ENCODE measurements at regions not wholly inside any gene's neighbourhood (a gene's known extent, or its start where the extent isn't known, plus 50 kb on each side); places are given as distances from the start of the nearest gene placed in this dataset.

DNA sequence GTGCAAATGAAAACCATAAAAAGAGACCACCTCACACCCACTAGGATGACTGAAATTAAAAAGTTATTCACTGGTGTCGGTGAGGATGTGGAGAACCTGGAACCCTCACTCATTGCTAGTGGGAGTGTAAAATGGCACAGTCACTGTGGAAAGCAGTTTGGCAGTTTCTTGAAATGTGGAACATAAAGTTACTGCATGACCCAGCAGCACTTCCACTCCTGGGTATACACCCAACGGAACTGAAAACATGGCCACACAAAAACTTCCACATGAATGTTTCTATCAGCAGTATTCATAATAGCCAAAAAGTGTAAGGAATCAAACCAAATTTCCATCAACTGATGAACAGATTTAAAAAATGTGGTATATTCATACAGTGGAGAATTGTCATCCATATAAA is 65.1 kb upstream of the SLC66A3 start:
- no peak for TF ChIP-seq TP53 (CRISPR knock-in tag; IDR thresholded peaks at IDR 0.05)
- TF ChIP-seq, protein P1, sequence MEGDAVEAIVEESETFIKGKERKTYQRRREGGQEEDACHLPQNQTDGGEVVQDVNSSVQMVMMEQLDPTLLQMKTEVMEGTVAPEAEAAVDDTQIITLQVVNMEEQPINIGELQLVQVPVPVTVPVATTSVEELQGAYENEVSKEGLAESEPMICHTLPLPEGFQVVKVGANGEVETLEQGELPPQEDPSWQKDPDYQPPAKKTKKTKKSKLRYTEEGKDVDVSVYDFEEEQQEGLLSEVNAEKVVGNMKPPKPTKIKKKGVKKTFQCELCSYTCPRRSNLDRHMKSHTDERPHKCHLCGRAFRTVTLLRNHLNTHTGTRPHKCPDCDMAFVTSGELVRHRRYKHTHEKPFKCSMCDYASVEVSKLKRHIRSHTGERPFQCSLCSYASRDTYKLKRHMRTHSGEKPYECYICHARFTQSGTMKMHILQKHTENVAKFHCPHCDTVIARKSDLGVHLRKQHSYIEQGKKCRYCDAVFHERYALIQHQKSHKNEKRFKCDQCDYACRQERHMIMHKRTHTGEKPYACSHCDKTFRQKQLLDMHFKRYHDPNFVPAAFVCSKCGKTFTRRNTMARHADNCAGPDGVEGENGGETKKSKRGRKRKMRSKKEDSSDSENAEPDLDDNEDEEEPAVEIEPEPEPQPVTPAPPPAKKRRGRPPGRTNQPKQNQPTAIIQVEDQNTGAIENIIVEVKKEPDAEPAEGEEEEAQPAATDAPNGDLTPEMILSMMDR (IDR thresholded peaks at IDR 0.05), result no peak
- TF ChIP-seq RFX5 (IDR thresholded peaks at IDR 0.05), result no peak
- TF ChIP-seq, protein P2, sequence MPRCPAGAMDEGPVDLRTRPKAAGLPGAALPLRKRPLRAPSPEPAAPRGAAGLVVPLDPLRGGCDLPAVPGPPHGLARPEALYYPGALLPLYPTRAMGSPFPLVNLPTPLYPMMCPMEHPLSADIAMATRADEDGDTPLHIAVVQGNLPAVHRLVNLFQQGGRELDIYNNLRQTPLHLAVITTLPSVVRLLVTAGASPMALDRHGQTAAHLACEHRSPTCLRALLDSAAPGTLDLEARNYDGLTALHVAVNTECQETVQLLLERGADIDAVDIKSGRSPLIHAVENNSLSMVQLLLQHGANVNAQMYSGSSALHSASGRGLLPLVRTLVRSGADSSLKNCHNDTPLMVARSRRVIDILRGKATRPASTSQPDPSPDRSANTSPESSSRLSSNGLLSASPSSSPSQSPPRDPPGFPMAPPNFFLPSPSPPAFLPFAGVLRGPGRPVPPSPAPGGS (IDR thresholded peaks at IDR 0.05), result no peak
- TF ChIP-seq CBX2 (IDR thresholded peaks at IDR 0.05; ENCODE audit: borderline replicate concordance, low read depth), result no peak
- TF ChIP-seq, protein P3, sequence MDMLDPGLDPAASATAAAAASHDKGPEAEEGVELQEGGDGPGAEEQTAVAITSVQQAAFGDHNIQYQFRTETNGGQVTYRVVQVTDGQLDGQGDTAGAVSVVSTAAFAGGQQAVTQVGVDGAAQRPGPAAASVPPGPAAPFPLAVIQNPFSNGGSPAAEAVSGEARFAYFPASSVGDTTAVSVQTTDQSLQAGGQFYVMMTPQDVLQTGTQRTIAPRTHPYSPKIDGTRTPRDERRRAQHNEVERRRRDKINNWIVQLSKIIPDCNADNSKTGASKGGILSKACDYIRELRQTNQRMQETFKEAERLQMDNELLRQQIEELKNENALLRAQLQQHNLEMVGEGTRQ (IDR thresholded peaks at IDR 0.05), result no peak
- no peak for TF ChIP-seq MAZ (IDR thresholded peaks at IDR 0.05; ENCODE audit: borderline replicate concordance, low read depth, low read length)
- TF ChIP-seq SMC3 (IDR thresholded peaks at IDR 0.05), result no peak
- TF ChIP-seq POLR2A (IDR thresholded peaks at IDR 0.05; ENCODE audit: low read length), result no peak

Data from A549 (cell line).